ENCODE measurements at regions not wholly inside any gene's neighbourhood (a gene's known extent, or its start where the extent isn't known, plus 50 kb on each side); places are given as distances from the start of the nearest gene placed in this dataset.

- H3K36me3 ChIP-seq: no peaks in the 10 kb centered on the region
- no peaks in the 10 kb centered on the region for H3K9me3 ChIP-seq
- no peak overlapping the region for H3K4me3 ChIP-seq
- H3K27me3 ChIP-seq: no peaks in the 10 kb centered on the region
- H3K4me1 ChIP-seq: peaks cover 0 to 19% (median 5%) of the 10 kb centered on the region in 4 donors
- TF ChIP-seq POLR2A (IDR thresholded peaks at IDR 0.05) (no peak), CTCF (IDR thresholded peaks at IDR 0.05) (no peak), EP300 (IDR thresholded peaks at IDR 0.05) (no peak)
- no peak for DNase-seq (ENCODE audit: low spot score in 2 of 2)
- WGBS, 2 donors: 62 to 71% methylated on average over 2 of the region's 2 CpGs
- no peak overlapping the region for H3K27ac ChIP-seq
Observed at GRCh38 chr1:193411215-193411614, 224.8 kb upstream of the B3GALT2 start.

GRCh38 chr1:193408782-193409293 is 222.4 kb upstream of the B3GALT2 start:
- DNase-seq (ENCODE audit: low spot score in 2 of 2): peak; percentile 37 to 51
- TF ChIP-seq EP300 (IDR thresholded peaks at IDR 0.05) (no peak), CTCF (IDR thresholded peaks at IDR 0.05) (no peak), POLR2A (IDR thresholded peaks at IDR 0.05) (no peak)
- Histone ChIP-seq H3K27me3 (no peaks in the 10 kb centered on the region), H3K4me1 (peaks cover 0 to 19% (median 5%) of the 10 kb centered on the region in 4 donors), H3K36me3 (no peaks in the 10 kb centered on the region), H3K9me3 (no peaks in the 10 kb centered on the region), H3K27ac (peak overlapping the region; percentile 2 to 72 (median 32)), H3K4me3 (peak overlapping the region in 1 of 4 donors; percentile 22)
- 31 to 33% methylated on average over 9 of the region's 9 CpGs for WGBS, 2 donors

- Histone ChIP-seq H3K4me1 (peaks cover 0 to 19% (median 5%) of the 10 kb centered on the region in 4 donors), H3K9me3 (no peaks in the 10 kb centered on the region), H3K36me3 (no peaks in the 10 kb centered on the region), H3K4me3 (no peak overlapping the region), H3K27ac (peak overlapping the region in 2 of 4 donors; percentile 27 to 51), H3K27me3 (no peaks in the 10 kb centered on the region)
- 0 to 2% methylated on average over 4 of the region's 4 CpGs for WGBS, 2 donors
- peak in 1 of 2 donors; percentile 17 for TF ChIP-seq EP300 (IDR thresholded peaks at IDR 0.05)
- TF ChIP-seq CTCF (IDR thresholded peaks at IDR 0.05): peak; percentile 54 to 71 (median 55)
- TF ChIP-seq POLR2A (IDR thresholded peaks at IDR 0.05): no peak
- DNase-seq (ENCODE audit: low spot score in 2 of 2): no peak
Observed at GRCh38 chr1:193406901-193407300, 220.5 kb upstream of the B3GALT2 start.

- no peak for DNase-seq (ENCODE audit: low spot score in 2 of 2)
- no peak overlapping the region for H3K27ac ChIP-seq
- H3K9me3 ChIP-seq: no peaks in the 10 kb centered on the region
- H3K27me3 ChIP-seq: no peaks in the 10 kb centered on the region
- H3K4me1 ChIP-seq: peaks cover 0 to 19% (median 5%) of the 10 kb centered on the region in 4 donors
- WGBS, 2 donors: 97% methylated on average over 2 of the region's 2 CpGs
- no peaks in the 10 kb centered on the region for H3K36me3 ChIP-seq
- H3K4me3 ChIP-seq: no peak overlapping the region
- TF ChIP-seq CTCF (IDR thresholded peaks at IDR 0.05) (no peak), EP300 (IDR thresholded peaks at IDR 0.05) (no peak), POLR2A (IDR thresholded peaks at IDR 0.05) (no peak)
Observed at GRCh38 chr1:193404236-193404635, 217.8 kb upstream of the B3GALT2 start.

- Histone ChIP-seq H3K27me3 (no peaks in the 10 kb centered on the region), H3K9me3 (no peaks in the 10 kb centered on the region), H3K4me3 (no peak overlapping the region), H3K27ac (no peak overlapping the region), H3K36me3 (no peaks in the 10 kb centered on the region), H3K4me1 (peaks cover 0 to 10% (median 2%) of the 10 kb centered on the region in 4 donors)
- TF ChIP-seq EP300 (IDR thresholded peaks at IDR 0.05) (no peak), POLR2A (IDR thresholded peaks at IDR 0.05) (no peak), CTCF (IDR thresholded peaks at IDR 0.05) (no peak)
- WGBS, 2 donors: 91 to 100% methylated on average over 2 of the region's 2 CpGs
- no peak for DNase-seq (ENCODE audit: low spot score in 2 of 2)
Observed at GRCh38 chr1:193402977-193403376, 216.6 kb upstream of the B3GALT2 start.
